Panc1 (cell line): ENCODE measurements at regions not wholly inside any gene's neighbourhood (a gene's known extent, or its start where the extent isn't known, plus 50 kb on each side); places are given as distances from the start of the nearest gene placed in this dataset.

Source experiments
- CTCF ChIP-seq: fragments of 450-650 bp; IDR thresholded peaks from 2 replicates; pipeline ENCODE4 v1.5.1; 2017; ENCODE audit warnings: mild to moderate bottlenecking
- REST ChIP-seq, 2 experiments: IDR thresholded peaks; 2 replicates each; pipeline ENCODE4 v1.6.1; 2011 to 2012; ENCODE audit warnings: low read depth in 2 of 2, control low read depth in 1 of 2, low read length in 1 of 2, mild to moderate bottlenecking in 1 of 2, moderate library complexity in 1 of 2; ENCODE audit not compliant: insufficient read depth in 1 of 2

- TF ChIP-seq CTCF: no peak
- no peak for TF ChIP-seq REST (IDR thresholded peaks at IDR 0.05; ENCODE audit: insufficient read depth in 1 of 2, low read depth in 2 of 2, low read length in 1 of 2)
Measured at GRCh38 chr6:139647016-139647415, 272.6 kb upstream of the CITED2 start.
